Skin epidermis (tissue), 12 donors: ENCODE measurements at regions not wholly inside any gene's neighbourhood (a gene's known extent, or its start where the extent isn't known, plus 50 kb on each side); places are given as distances from the start of the nearest gene placed in this dataset.
"Not testable (repeated sequence)": the region's sequence is repeated elsewhere in the genome, so short reads cannot be mapped to it uniquely, and the experiment has no call there.

ENCODE experiments used
- H3K27ac ChIP-seq, 21 experiments: fragments of 200-600 bp; sonication (generic) in 11 of 21; one replicate each; pipeline ENCODE4 v1.5.0; 2020; ENCODE audit warnings: mild to moderate bottlenecking in 3 of 21, inconsistent platforms in 2 of 21, moderate library complexity in 2 of 21
- H3K4me3 ChIP-seq, 7 experiments: fragments of 200-600 bp; sonication (generic) in 2 of 7; one replicate each; pipeline ENCODE4 v1.5.0; 2020; ENCODE audit warnings: inconsistent platforms in 2 of 7, mild to moderate bottlenecking in 2 of 7, moderate library complexity in 1 of 7

DNA sequence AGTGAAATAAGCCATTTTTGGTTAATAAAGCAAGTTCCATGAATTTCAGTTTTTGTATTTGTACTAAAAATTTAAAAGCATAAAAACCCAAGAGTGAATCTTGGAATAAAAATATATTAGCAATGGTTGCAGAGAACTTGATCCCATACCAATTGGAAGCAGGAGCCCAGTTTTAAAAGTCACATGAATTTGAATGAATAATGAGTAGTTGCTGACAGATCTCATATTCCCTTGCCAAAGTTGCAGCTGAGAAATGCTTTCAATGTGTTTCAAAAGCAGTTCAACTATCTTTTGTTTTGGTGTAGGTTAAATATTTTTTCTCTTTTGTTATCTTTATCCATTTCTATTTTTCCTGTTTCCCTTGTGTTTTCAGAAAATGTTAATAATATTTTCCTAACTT lies 818.6 kb downstream of the CDH18 start:
- Histone ChIP-seq H3K27ac (no peak overlapping the region), H3K4me3 (no peak overlapping the region)

DNA sequence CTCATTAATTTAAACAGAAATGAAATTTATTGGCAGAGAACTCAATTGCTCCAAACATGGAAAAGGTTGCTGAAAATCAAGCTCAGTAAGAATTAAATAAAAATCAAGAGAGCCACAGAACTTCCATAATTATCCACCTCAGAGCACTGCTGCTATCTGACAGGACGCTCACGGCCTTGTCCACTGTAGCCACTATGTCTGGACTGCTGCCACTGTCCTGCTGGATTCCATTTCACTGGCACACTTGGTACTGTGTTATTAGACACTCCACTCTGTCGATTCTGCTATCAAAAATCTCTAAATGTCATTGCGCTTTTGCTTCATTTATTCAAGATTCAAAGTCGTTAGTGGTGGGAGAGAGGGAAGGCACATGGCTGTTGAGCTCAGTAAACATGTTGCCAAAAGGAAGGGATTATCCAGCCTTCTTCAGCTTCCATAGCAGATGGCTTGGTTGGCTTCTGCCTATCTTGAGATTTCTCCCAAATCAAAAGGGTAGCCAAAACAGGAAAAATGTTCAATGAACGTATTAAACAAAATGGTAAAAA lies 815.0 kb downstream of the CDH18 start:
- no peak overlapping the region for H3K4me3 ChIP-seq
- H3K27ac ChIP-seq, result no peak overlapping the region

DNA sequence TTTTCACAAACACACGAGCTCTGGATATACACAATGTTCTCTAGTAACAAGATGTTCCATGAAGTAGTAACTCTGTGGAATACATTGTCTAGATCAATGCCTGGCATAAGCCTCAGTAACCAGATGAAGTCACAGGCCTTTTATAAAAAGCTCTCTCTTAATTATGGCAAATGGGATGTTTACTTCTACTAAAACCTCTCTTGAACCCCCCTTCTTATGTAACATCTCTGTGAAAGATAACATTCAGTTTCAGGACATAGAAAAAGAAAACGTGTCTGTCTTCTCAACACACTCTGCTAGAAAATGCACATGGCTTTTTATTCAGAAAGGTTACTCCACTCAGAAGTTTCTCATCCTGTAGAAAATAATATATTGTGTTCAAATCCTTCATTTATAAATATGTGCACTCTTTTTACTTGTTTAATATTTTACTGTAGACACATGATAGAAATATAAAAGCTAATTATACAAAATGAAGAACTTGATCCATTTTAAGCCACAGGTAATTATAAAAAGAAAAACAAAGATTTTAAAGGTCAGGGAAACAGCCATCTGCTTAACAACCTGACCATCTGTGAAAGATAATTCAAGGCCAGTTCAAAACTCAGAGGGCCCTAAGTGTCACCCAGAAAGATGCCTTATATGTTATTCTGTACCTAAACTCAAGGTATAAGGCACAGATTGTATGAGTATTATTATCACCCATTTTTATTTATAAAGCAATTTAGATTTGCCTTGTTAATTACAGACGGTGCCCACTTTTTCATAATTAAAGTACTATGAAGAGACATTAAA lies 812.0 kb downstream of the CDH18 start:
- H3K4me3 ChIP-seq, result no peak overlapping the region
- H3K27ac ChIP-seq, result no peak overlapping the region

DNA sequence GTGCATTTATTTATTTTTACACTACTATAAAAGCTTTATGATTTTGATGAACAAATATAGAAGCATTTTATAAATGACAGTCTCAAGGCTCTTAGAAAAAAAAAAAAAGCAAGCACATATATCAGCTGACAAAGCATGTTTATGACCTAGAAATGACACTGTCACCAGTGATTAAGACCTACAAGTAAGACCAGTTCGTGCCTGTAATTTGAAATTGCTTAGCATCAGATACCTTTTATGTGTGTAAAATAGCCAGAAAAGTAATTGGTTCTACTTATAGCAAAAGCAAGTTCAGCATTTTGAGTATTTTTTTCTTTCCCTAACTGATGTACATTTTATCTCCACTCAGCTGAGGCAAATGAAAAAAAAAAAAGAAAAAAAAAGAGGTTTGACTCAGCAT lies 808.4 kb downstream of the CDH18 start:
- H3K4me3 ChIP-seq, result no peak overlapping the region
- no peak overlapping the region for H3K27ac ChIP-seq

DNA sequence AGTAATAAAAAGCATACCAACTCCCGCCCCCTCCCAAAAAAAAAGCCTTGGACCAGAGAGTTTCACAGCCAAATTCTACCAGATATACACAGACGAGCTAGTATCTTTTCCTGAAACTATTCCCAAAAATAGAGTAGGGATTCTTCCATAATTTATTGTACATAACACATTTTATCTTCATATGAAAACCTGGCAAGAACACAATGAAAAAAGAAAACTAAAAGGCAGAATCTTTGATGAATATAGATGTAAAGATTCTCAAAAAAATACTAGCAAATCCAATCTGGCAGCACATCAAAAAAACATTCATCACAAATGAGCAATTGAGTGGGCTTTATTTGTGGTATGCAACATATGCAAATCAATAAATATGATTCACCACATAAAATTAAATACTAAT lies 798.8 kb downstream of the CDH18 start:
- H3K4me3 ChIP-seq, result no peak overlapping the region
- no peak overlapping the region for H3K27ac ChIP-seq

GRCh38 chr5:19193631-19194030 lies 794.4 kb downstream of the CDH18 start:
- no peak overlapping the region for H3K27ac ChIP-seq
- no peak overlapping the region for H3K4me3 ChIP-seq

DNA sequence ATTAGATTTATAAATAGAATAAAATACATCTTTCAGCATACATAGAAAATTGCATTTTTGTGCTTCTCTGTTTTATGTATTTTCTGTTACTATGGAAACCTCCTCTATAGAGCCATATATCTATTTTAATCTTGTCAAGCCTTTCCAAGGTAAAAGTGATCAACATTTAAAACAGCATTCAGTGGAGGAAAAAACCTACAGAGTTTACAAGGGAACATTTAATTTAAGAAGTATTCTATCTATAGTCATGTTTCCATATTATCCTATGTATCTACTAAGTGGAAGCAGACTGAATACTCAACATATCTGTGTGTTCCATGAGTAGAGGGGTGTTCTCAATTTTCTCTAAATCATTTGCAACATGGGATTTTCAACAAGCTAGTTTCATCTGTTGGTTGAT lies 791.4 kb downstream of the CDH18 start:
- Histone ChIP-seq H3K27ac (no peak overlapping the region), H3K4me3 (no peak overlapping the region)

- no peak overlapping the region for H3K27ac ChIP-seq
- no peak overlapping the region for H3K4me3 ChIP-seq
Observed at GRCh38 chr5:19200251-19200650, 787.7 kb downstream of the CDH18 start.

GRCh38 chr5:19208397-19208796 lies 779.6 kb downstream of the CDH18 start:
- Histone ChIP-seq H3K4me3 (no peak overlapping the region), H3K27ac (no peak overlapping the region)

- no peak overlapping the region for H3K27ac ChIP-seq
- H3K4me3 ChIP-seq, result no peak overlapping the region
Observed at GRCh38 chr5:19210886-19211285, 777.1 kb downstream of the CDH18 start.

GRCh38 chr5:19229179-19229835 lies 758.7 kb downstream of the CDH18 start:
- Histone ChIP-seq H3K27ac (no peak overlapping the region), H3K4me3 (no peak overlapping the region)

DNA sequence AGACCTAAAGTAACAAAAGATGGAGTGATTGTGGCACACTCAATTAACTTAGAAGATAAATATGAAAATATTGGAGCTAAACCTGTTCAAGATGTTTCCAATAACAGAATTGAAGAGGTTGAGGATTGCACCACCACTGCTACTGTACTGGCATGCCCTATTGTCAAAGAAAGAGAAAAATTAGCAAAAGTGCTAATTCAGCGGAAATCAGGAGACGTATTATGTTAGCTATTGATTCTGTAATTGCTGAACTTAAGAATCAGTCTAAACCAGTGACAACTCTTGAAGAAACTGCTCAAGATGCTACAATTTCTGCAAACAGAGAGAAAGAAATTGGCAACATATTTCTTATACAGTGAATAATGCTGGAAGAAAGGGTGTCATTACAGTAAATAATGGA lies 754.4 kb downstream of the CDH18 start:
- no peak overlapping the region for H3K4me3 ChIP-seq

DNA sequence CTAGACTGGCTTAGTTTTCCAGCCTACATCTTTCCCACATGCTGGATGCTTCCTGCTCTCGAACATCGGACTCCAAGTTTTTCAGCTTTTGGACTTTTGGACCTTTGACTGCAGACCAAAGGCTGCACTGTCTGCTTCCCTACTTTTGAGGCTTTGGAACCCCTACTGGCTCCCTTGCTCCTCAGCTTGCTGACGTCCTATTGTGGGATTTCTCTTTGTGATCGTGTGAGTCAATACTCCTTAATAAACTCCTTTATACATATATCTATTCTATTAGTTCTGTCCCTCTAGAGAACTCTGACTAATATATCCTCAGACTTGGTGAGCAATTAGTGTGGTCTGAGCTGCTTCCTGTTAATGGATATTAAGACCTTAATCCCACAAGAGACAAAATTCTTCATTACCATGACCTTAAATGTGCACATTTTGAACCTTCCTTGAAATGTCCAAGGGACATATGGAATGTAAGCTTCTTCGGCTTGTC lies 752.9 kb downstream of the CDH18 start:
- H3K27ac ChIP-seq, result no peak overlapping the region
- H3K4me3 ChIP-seq, result no peak overlapping the region

More for the DNA sequence above, 754.4 kb downstream of the CDH18 start:
- no peak overlapping the region for H3K27ac ChIP-seq

DNA sequence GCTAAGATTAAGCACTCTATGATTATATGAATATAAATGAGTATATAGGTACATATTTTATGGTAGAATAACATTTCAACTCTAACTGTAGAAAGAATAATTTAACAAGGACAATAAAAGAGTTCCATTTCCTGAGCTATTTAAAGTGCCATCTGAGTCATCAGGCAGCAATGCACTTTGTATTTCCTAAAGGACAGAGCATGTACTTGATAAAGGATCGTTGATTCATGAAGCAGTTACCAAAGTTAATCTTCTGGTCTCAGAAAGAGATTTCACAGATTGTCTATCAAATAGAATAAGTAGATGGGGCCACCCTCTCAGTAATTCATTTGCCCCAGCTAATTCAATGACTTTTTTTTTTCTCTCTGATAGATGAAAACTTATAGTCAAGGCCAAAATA lies 747.8 kb downstream of the CDH18 start:
- no peak overlapping the region for H3K27ac ChIP-seq
- no peak overlapping the region for H3K4me3 ChIP-seq

- no peak overlapping the region for H3K27ac ChIP-seq
- no peak overlapping the region for H3K4me3 ChIP-seq
Observed at GRCh38 chr5:19241690-19242089, 746.3 kb downstream of the CDH18 start.

DNA sequence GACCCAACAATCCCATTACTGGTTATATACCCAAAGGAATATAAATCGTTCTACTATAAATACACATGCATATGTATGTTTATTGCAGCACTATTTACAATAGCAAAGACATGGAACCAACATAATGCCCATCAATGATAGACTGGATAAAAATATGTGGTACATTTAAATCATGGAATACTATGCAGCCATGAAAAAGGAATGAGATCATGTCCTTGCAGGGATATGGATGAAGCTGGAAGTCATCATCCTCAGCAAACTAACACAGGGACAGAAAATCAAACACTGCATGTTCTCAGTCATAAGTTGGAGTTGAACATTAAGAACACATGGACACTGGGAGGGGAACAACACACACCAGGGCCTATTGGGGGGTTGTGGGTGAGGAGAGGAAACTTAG lies 741.8 kb downstream of the CDH18 start:
- not testable (repeated sequence) for H3K4me3 ChIP-seq, H3K27ac ChIP-seq

DNA sequence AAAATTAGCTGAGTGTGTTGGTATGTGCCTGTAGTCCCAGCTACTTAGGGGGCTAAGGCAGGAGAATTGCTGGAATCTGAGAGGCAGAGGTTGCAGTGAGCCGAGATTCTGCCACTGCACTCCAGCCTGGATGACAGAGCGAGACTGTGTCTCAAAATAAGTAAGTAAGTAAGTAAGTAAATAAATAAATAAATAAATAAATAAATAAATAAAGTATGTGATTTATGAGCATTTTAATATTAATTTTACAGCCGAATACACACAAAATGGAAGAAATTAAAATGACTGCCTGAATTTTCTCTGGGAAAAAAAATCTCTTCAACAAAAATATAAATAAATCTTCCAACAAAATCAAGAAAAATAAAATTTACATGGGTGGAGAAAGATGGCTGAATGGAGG lies 740.7 kb downstream of the CDH18 start:
- no peak overlapping the region for H3K4me3 ChIP-seq
- no peak overlapping the region for H3K27ac ChIP-seq

DNA sequence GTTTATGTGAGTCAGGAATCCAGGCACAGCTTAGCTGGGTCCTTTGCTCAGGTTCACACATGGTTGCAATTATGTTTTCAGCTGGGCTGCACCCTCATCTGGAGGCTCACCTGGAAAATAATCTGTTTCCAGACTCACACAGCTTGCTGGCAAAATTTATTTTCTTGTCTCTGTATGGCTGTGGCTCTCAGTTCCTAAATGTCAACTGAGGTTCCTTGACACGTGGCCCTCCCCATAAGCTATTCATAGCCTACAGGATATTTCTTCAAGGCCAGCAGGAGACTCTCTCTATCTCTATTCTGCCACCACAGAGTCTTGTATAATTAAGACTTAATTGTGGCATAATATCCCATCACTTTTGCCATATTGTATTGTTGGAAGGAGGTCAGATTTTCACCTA lies 732.0 kb downstream of the CDH18 start:
- Histone ChIP-seq H3K4me3 (no peak overlapping the region), H3K27ac (no peak overlapping the region)

DNA sequence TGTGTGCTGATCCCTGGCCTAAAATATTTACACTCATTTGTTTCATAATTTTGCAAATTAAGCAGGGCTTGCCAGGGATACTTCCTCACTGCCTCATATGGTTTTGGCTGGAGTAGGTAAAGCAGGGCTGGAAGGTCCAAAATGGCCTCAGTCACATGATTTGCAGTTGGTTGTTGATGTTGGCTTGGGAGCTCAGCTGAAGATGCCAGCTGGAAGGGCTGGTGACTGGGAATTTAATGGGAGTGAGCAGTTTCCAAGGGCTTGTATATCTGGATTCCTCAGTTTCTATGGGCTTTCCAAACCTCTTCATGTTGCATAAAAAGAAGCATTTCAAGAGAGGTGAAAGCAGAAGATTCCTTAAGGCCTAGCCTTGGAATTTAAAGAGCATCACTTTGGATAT lies 729.3 kb downstream of the CDH18 start:
- Histone ChIP-seq H3K27ac (no peak overlapping the region), H3K4me3 (no peak overlapping the region)

GRCh38 chr5:19261879-19262278 lies 726.1 kb downstream of the CDH18 start:
- no peak overlapping the region for H3K27ac ChIP-seq
- H3K4me3 ChIP-seq, result no peak overlapping the region

DNA sequence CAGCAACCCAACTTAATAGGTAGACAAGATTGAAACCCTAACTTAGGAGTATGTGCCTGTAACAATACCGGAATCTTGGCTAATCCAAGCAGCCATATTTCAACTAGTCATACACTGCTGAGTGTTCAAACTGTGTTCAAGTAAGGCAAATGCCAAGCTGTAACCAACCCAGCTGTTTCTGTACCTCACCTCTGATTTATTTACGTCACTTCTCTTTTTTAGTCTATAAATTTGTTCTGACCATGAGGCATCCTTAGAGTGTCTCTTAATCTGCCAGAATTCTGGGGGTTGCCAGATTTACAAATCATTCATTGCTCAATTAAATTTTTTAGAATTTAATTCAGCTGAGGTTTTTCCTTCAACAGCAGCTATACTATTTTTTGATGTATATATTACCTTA lies 723.2 kb downstream of the CDH18 start:
- Histone ChIP-seq H3K27ac (no peak overlapping the region), H3K4me3 (no peak overlapping the region)
